ENCODE measurements at regions not wholly inside any gene's neighbourhood (a gene's known extent, or its start where the extent isn't known, plus 50 kb on each side); places are given as distances from the start of the nearest gene placed in this dataset.

- FAIRE-seq (no peak), DNase-seq (ENCODE audit: low spot score) (no peak)
Observed at GRCh38 chr15:70493376-70493775, 270.0 kb downstream of the UACA start.

- DNase-seq (ENCODE audit: low spot score), result peak; percentile 96
- FAIRE-seq, result peak; percentile 94
Observed at GRCh38 chr15:70492240-70493177, 270.8 kb downstream of the UACA start.

DNA sequence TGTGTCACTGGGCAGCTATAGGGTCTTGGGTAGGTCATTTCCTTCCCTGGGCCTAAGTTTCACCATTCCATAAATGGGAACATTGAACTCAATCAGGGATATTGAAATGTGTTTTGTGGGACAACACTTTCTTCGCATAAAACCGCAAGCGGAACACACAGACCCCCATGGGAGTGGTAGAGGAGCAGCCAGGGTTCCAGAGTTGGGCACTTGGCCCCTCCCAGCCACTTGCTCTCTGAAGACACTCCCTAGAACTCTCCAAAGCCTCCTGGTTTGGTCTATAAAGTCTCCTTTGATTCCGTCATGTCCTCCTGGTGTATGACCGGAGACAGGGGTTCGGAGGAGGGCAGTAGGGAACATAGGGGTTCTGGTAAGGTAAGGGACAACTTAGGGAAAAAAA is 271.7 kb downstream of the UACA start:
- DNase-seq (ENCODE audit: low spot score) (no peak), FAIRE-seq (no peak)

GRCh38 chr15:70491201-70491621 is 272.1 kb downstream of the UACA start:
- FAIRE-seq (no peak), DNase-seq (ENCODE audit: low spot score) (no peak)

DNA sequence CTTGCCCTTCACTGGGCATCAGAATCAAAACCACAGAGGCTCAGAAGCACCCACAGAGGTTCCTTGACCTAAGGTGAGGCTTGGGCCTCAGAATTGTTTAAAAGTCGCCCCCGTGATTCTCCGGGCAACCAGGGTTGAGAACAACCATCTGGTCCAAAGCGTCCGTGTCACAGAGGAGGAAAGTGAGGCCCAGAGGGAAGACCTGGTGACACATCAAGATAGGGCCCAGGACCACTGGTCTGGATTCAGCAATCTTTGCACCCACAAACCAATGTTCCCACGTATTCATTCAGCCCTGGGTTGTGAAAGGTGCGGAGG is 272.6 kb downstream of the UACA start:
- DNase-seq (ENCODE audit: low spot score), result no peak
- FAIRE-seq, result no peak

DNA sequence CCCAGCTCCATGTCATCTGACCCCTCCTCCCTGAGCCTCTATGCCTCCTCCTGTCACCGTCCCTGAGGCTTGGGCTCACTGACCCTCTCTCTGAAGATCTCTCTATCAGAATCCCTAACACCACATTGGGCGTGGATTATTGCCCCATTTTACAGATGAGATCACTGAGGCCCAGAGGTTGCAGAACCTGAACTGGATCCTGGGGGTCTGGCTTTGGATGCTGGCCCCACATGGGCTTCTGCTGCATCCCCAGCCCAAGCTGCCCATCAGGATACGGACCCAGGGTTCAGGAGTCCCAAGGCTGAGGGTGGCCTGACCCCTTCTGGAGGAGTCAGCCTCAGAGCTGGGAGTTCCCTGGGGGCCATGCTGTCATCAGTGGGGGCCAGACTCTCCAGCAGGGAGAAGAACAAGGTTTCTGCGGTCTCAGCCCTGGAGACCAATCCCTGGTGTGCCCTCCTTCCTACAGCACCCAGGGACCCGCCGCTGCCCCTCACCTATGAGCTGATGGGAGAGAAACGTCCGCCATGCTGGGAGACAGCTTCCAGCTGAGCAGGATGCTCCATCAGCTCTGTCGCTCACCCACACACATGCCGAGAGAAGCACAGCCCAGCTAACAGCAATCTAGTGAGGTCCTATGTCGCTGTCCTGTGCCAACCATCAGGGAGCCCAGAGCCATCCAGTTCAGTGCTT is 273.1 kb downstream of the UACA start:
- FAIRE-seq, result no peak

GRCh38 chr15:70488941-70489848 is 274.2 kb downstream of the UACA start:
- no peak for DNase-seq (ENCODE audit: low spot score)
- FAIRE-seq, result no peak

More for the DNA sequence above, 273.1 kb downstream of the UACA start:
- DNase-seq (ENCODE audit: low spot score), result no peak

DNA sequence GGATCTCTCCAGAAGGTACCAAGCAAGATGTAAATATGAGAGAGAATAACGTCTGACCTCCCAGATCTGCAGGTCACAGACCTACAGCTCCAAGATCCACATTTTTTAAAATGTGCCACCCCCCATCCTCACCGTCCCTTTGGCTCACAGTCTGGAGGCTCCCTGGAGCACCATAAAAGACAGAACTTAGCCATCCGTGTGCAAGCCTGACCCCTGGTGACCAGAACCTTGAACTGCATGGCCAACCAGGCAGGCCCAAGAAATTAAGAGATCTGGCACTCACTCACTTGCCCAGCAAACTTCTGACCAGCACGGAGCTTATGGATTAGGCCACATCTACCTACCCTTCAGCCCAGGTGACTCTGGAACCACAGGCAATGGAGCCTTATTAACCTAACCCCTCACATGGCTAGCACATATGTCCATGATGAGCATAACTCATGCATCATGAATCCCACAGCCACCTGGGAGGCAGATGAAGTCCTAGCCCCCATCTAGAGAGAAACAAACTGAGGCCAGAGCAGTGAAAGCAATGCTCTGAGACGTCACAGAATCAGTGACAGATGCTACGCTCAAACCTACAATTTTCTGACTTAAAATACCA is 275.3 kb downstream of the UACA start:
- FAIRE-seq (no peak), DNase-seq (ENCODE audit: low spot score) (peak; percentile 79)

DNA sequence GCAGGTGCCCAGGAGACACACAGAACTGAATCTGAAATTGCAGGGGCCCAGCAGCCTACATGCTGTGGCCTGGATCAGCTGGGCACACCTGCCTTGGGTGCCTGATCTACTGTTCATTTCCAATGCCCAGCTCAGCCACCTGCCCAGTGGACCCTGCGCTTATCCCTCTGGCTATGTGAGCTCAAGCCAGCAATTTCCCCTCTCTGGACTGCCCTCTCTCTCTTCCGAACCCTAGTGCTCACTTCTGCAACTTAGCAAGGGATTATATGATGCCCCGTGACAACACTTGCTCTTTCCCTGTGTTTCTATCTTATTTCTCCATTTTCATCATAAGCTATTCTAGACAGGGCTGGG is 276.0 kb downstream of the UACA start:
- no peak for DNase-seq (ENCODE audit: low spot score)
- FAIRE-seq, result no peak

DNA sequence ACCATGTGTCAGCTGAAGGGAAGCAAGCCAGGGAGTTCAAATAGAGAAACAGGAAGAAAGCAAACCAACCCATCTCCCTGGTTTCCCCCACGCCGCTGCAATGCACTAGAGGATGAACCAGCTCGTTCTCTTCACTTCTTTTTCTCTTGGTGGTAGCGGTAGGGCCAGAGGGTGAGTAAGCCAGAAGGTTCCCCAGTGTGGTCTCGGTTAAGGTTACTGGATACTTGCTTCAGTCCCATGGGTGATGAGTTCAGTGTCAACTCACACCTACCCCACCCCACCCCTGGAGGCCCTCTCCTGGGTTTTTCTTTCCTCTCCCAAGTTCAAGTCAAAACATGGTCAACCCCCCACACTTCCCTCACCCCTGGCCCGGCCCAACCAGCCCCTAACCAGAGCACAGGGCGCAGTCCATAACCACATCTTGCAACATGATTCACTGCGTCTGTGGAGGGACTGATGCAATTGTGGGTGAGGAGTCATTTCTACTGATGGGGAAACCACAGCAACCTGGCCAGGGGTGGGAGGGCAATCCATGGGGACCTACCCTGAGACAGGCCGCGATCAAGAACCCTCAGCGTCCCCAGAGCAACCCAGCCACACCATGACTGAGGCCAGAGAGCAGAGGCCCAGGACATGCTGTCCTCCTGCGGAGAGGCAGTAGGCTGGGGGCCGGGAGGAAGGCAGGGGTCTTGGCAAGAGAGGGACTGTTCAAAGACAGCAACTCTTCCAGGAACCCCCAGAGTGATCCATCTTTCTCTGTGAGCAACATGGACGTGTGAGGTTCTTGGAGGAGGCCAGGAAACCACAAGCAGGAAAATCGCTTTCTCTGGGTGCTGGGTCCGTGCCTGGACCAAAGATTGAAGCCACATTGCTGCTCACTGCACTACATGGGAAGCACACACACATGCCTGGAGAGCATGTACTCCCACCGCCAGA is 276.6 kb downstream of the UACA start:
- peak; percentile 86 for FAIRE-seq
- DNase-seq (ENCODE audit: low spot score), result peak; percentile 80

DNA sequence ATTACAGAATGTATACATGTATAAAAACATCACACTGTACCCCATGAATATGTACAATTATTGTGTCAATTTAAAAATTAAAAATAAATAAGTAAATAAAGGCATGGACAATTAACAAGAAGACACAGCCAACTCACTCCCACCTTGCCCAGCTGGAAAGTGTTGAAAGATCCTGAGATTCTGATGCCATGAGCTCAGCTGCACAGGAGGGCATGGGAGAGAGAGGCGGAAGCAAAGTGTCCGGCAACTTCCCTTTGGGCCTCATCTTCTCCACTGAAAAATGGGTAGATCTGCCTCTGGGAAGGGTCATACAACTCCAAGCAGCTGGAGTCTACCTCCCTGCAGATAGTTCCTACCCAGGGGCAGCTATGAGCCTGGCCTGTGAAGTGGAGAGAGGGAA is 277.3 kb downstream of the UACA start:
- DNase-seq (ENCODE audit: low spot score) (no peak), FAIRE-seq (no peak)

GRCh38 chr15:70484993-70485392 is 278.4 kb downstream of the UACA start:
- no peak for FAIRE-seq
- no peak for DNase-seq (ENCODE audit: low spot score)

DNA sequence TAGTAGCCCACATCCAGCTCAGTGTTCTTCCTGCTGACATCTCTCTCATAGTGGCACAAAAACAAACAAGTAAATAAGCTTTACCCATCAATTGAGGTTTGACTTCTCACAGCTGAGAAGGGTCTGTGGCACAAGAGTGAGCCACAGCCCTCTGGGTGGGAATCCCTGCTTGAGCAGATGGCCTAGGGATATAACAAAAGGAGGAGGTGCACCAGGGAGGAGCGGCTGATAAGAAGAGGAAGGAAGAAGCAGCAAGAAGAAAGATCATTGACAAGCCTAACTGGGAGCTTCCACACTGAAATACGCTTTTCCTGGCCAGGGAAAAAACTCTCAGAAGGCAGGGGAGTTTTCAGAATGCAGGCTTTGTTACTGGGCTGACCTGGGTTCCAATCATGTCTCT is 279.8 kb downstream of the UACA start:
- FAIRE-seq, result no peak
- DNase-seq (ENCODE audit: low spot score), result no peak

GRCh38 chr15:70480196-70480856 is 283.0 kb downstream of the UACA start:
- DNase-seq (ENCODE audit: low spot score) (no peak), FAIRE-seq (no peak)

GRCh38 chr15:70479785-70480184 is 283.6 kb downstream of the UACA start:
- DNase-seq (ENCODE audit: low spot score) (no peak), FAIRE-seq (no peak)

GRCh38 chr15:70479056-70479455 is 284.3 kb downstream of the UACA start:
- DNase-seq (ENCODE audit: low spot score) (no peak), FAIRE-seq (no peak)

- no peak for FAIRE-seq
Observed at GRCh38 chr15:70478251-70478990, 284.9 kb downstream of the UACA start.

GRCh38 chr15:70477750-70478250 is 285.6 kb downstream of the UACA start:
- DNase-seq (ENCODE audit: low spot score) (no peak), FAIRE-seq (no peak)

More at GRCh38 chr15:70478251-70478990, 284.9 kb downstream of the UACA start:
- DNase-seq (ENCODE audit: low spot score), result no peak

GRCh38 chr15:70476441-70476840 is 286.9 kb downstream of the UACA start:
- FAIRE-seq, result no peak
- DNase-seq (ENCODE audit: low spot score), result no peak
